ENCODE measurements at regions not wholly inside any gene's neighbourhood (a gene's known extent, or its start where the extent isn't known, plus 50 kb on each side); places are given as distances from the start of the nearest gene placed in this dataset.

DNA sequence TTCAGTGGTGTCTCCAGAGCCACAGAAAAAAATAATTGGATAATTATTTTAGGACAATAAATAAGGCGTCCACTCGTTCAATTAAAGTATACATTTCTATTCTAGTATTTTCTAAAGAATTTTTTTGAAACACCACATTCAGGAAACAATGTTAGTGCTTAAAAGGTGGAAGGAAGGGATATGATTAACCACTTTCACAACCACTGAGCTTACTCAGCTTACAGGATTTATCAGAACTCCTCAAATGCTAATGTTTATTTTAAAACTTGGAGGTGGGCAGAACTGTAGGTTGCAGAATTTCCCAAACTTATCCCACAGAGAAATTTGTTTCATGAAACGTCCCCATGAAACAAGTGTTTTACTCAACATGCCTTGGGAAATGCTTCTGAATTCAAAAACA is 54.3 kb upstream of the MAGEB2 start:
- DNase-seq (ENCODE audit: low read depth) = no peak

All from stromal cell of bone marrow (primary cell).